Stimulated activated CD8-positive, alpha-beta memory T cell treated with anti-CD3 and anti-CD28 coated beads, Interleukin-7, amount 100 ng/mL, for 24 hours (primary cell): ENCODE measurements at regions not wholly inside any gene's neighbourhood (a gene's known extent, or its start where the extent isn't known, plus 50 kb on each side); places are given as distances from the start of the nearest gene placed in this dataset.

Experiments
- DNase-seq: peaks from one replicate; pipeline ENCODE4 v3.0.0-alpha.2; 2020; ENCODE audit warnings: low read depth

DNA sequence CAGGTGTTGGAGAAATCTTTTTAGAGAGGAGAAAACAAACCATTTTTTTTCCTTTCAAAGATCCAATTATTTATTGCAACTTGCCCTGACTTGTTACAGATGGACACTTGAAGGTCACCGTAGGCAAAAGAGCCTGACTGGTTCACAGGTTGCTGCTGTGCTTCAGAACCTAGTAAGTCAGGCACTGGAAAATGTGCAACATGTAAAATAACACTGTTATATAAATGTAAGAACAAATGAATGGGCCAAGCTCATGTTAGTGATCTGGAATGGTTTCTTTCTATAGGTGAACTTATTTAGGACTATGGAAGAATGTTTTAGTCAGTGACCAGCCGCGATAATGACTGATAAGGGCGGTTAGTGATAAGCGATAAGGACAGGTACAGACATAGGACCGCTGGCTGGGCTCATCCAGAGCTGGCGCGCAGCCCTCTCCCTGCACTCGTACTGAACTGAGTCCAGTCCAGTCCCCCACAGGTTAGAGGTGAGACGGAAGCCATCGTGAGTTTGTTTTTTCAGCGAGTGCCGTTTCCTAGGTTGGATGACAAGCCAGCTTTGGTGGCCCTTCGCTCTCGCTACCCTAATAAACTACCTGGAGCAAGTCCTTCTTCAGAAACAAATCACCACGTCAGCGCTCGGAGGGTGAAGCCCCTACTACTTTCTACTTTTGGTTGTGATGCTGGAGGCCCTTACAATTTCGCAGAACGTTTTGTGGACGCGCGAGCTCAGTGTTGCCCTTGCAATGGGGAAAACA is 94.4 kb upstream of the PRDM1 start:
- no peak for DNase-seq

DNA sequence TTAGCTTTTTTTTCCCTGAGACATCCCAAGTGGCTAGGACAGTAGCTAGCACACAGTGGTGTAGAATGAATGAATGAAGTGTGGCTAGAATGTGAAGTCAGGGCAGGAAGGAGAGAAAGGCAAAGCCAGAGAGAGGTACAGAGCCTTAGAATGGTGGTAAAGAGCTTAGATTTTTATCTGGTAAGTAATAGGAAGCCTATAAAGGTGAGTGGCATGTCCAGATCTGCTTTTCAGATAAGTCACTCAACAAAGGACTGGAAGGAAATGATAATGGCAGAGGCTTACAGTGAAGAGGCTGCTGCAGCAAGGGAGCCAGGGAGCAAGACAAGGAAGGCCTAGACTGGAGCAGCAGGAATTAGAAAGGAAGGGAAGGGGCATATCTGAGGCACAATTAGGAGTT is 96.0 kb upstream of the PRDM1 start:
- no peak for DNase-seq

DNA sequence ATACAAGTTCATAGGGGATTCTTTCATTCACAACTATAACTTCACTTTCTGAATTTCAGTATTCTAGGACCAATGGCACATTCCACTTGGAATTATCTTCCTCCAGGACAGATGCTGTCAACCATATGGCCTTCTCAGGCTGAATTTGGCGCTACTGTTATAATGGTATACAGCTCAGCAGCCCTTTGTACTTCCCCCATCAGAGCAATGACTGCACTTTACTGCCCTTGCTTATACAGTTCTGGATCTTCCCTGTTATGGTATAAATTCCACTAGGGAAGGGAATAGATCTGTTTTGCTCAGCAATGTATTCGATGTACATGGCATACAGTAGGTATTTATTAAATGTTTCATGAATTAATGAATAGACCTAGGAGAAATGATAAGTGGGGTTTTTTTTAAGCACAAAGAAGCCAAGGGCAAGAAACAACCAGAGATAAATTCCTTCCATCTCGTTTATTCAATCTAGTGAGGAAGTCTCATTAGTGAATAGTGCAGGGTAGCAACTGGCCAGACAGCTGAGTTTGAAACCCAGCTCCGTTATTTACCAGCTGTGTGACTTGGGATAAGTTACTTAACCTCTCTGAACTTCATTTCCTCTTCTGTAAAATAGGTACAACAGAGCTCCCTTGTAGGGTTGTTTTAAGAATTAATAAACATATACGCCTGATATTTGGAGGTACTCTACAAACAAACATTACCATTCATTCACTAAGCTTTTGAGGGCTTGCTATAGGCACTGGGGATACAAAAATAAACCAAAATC is 97.1 kb upstream of the PRDM1 start:
- DNase-seq: no peak

DNA sequence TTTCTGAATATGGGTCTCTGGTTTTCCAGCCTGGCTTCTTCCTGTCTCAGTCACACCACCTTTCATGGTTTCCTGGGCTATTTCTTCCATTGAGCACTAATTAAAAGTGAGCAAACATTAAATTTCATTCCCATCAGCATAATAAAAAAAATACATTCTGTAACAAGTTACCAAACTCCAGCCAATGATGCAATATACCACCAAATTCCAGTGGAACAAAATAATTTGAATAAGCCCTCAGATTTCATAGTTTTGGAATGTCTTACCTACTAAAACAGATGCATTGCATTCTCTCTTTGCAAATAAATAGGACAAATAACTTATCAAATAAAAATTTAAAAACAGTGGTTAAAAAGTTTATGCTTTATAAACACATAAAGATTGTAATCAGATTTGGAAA is 97.8 kb upstream of the PRDM1 start:
- DNase-seq: no peak

DNA sequence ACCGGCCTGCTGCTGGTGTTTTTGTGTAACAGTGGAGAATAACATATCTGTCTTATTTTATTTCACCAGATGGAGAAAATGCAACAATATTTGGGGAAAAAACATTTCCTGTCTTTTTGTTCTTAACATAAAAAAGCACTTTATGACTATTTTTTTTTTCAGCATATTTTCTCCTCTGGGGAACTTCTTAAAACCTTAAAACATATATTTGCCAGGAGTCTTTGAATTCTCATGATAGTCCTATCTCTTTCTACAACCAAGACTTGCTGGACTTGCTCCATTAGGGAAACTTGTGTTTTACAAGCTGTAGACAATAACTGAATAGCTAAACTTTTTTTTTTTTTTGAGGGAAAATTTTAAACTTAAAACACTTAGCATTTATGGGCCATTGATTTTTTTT is 98.6 kb upstream of the PRDM1 start:
- DNase-seq: no peak

DNA sequence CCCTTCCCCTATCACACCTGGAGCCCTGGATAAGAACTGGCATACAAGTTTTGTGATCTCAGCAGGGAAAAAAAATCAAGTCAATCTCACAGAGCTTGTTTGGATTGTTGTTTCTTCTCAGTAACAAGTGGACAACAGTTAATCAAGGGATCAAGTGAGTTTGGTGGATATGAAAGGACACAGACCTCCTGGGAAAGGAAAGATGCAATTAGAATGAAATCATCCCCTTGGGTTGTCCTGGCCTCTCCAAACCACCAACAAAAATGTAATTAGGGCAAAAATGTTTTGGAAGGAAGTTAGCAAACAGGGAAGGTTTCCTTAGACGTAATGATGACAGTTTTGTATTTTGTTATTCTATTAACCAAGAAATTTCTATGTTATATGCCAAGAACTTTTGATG is 99.1 kb upstream of the PRDM1 start:
- no peak for DNase-seq

DNA sequence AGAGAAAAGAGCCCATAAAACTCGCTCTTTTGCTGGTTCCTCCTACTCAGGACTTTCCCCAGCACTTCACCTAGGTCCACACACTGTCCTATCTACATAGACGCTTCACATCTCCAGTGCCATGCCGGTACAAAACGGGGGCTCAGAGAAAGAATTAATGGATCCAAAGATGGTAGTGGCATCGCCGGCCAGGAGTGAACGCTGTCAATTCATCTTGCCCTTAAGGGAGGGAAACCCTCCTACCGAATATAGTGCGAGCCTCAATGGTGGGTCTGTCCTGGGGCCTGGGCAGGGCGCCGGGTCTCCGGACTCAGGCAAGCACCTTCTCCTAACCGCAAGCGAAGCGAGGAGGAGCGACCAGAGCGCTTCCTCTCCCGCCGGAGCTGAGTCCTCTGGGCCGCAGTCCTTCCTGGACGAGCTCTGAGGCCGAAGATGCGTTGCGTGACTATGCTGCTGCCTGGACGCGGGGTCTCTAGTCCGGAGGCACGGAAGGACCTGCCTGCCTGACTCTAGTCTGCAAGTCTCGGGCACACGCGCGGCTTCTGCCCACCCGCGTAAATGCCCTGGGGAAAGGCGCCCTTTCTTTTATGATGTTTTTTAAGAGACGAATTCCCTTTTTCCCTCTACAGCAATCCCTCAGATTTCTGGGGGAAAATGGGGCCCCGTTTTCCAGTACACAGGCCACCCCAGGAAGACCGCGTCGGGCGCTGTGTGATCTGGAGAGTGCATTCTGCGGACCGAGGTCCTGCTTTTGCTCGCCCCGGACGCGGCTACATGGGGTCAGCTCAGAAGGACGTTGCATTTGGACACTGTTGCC is 100.1 kb upstream of the PRDM1 start:
- no peak for DNase-seq

DNA sequence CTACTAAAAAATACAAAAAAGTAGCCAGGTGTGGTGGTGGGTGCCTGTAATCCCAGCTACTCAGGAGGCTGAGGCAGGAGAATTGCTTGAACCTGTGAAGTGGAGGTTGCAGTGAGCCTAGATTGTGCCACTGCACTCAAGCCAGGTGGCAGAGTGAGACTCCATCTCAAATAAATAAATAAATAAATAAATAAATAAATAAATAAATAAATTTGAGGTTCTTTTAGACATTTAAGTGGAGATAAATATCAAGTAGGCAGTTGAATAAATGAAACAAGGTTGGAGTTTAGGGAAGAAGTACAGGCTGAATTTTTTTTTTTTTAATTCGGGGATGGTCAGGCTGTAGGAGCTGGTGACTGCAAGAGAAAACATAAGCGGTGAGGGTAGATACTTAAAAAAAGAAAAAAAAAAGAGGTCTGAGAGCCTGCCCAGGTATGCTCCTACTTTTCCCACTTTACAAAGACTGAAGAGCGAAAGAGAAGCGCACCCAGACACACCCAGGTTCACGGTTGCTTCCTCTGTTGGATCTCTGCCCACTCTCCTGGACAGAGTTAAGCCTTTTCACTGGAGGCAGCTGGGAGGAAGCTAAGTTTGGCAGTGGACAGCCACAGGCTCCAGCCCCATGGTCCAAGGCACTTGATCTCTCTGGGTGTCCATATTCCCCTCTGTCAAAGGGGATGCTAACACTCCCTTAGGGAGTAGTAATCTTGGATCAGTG is 100.9 kb upstream of the PRDM1 start:
- DNase-seq: no peak

DNA sequence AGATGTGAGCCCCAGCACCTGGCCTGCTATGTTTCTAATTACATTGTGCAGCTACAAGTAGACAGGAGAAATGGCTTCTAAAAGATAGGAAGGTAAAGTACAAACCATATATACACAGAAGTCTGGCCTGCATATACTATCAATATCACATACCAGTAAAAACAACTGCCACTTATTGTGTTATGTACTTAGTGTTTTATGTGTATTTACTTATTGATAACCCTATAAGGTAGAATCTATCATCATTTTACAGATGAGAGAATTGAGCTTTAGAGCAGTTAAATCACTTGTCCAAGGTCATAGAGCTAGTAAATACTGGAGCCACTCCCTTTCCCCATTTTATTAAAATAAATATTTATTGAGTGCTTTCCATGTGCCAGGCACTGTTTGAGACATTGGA is 102.4 kb upstream of the PRDM1 start:
- DNase-seq: no peak

DNA sequence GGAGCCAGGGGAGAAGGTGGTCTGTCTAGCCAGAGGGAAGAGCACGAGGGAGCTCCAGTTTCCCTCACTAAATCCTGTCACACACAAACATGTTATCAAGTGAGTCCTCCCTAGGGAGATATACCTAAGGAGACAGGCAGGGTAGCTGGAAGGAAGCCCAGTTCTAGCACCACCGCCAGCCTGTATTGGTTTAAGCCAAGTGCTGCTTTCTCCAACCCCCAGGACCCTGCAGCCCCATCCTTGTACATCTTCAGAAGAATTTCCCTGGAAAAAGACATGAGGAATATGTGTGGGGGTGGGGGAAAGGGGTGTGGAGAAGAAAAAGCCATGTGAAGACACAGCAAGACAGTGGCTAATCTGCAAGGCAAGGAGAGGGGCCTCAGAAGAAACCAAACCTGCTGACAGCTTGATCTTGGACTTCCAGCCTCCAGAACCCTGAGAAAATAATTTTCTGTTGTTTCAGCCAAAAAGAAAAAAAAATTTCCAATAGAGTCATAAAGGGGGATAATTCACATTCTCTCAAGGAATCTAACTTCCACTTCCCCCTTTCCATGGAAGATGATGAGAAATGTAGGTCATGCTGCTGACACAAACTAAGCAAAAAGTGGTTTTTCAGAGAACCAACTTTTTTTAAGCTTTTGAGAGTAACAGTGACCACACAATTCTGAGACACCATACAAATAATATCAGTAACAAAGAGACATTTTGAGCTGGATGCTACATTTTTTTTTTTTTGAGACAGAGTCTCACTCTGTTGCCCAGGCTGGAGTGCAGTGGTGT is 103.2 kb upstream of the PRDM1 start:
- no peak for DNase-seq

DNA sequence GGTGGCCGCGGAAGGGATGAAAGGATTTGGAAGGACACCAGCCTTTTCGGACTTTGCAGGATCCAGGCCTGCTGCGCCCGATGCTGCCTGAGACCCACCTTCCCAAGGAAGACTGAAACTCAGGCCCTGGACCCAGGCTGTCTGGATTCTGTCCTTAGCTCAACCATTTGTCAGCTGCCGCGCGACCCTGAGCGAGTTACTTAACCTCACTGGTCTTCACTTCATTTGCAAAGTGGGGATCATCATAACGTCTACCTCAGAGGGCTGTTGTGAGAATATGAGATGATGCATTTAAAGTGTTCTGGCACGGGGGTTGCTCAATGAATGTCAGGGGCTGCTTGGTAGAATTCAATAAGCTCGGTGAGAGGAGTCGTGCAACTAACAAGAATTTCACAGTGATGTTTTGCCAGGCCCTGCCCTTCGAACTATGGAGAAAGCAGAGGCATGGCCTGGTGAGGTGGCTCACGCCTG is 104.2 kb upstream of the PRDM1 start:
- DNase-seq: no peak

DNA sequence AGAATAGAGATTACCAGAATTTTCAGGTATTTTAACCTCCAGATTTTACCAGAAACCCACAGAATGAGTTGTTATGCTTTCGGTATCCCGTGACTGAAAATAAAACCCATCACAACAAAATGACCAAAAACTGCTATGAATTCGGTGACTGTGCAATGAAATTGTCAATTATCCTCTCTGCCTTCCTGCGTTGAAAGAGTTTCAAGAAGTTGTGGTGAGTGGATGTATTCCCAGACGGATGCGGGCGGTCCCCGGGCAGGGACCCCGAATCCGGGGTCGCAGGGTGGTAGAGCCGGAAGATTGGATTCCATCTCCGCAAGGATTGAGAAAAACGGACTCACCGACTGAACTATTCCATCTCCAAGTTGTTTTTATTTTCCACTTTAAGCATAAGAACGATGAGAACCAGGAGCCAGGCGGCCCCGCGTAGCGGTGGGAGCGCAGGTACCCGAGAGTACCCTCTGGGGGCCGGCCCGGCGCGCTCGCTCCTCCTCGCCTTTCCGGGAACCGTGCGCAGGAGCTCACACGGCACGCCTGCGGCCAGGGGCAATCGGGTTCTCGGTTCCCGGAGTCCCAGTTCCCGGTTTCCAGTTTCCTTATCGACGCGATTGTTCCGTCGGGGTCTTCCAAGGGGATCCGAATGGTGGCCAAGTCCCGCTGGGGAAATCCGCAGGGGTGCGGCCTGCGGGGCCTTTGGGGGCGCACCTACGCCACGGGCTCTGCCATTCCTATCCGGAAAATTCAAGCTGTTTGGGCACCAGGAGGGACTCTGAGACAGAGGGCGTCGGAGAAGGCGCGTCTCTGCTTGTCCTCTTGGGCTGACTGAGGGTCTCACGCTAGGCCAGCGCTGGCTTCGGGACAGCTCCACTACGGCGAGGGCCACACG is 104.9 kb upstream of the PRDM1 start:
- no peak for DNase-seq

DNA sequence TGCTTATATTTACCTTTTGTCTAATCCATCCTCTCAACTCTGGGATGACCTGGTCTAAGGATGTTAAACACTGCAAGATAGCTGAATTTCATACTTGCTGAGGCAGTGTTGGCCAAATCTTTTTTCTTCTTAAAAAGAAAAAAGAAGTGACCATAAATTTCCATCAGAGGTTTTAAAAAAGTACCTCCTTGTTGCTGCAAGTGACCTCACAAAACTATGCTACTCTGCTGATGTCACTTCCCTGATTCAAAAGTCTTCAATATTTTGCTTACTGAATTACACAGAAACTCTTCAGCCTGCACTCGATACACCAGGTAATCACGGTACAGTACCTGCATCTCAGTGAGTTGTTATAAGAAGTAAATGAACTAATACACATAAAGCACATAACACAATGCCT is 107.2 kb upstream of the PRDM1 start:
- no peak for DNase-seq

DNA sequence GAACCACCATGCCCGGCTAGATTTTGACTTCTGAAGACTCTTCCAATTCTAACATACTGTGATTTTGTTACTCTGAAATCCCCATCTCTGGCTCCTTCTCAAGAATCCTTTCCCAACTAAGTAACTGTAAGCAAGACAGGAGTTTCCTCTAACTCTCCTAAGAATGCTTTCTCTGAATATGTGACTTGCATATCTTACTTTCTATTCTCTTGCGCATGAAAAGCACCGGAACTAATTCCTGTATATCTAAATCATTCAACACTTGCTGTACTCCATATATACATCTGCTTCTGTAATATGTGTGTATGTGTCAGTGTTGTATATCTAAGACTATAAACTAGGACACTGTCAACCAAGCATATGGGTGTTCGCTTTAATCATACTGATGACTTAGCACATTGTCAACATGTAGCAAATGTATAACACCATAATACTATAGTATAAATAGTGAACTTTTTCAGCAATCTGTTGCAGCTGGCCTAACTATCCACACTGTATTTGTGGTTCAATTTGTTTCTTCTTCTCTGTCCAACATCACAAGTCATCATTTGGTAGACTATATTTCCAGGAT is 108.1 kb upstream of the PRDM1 start:
- no peak for DNase-seq

DNA sequence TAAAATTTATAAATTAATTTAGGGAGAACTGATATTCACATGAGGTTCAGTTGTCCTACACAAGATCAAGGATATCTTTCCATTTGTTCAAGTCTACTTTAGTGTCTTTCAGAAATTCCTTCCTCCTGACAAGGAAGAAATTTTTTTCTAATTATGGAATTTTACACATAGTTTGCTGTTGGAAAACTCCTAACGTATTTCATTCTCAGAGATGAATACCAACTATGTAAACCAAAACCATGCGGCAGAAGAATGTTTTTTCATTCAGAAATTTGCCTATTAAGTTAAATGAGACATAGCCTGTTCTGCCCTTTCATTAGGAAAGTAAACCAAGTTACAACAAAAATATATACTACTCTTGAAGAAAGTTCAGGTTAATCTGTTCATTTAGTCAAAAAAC is 111.2 kb upstream of the PRDM1 start:
- no peak for DNase-seq

DNA sequence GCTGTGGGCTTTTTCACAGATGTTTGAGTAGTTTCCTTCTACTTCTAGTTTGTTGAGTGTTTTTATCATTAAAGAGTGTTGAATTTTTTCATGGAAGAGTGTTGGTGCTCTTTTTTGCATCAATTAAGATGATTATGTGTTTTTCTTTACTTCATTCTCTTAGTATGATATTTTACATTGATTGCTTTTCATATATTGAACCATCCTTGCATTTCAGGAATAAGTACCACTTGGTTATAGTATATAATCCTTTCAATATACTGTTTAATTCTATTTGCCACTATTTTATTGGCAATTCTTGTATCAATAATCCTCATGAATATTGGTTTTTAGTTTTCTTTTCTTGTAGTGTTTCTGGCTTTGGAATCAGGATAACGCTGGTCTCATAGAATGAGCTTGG is 113.7 kb upstream of the PRDM1 start:
- DNase-seq: no peak

DNA sequence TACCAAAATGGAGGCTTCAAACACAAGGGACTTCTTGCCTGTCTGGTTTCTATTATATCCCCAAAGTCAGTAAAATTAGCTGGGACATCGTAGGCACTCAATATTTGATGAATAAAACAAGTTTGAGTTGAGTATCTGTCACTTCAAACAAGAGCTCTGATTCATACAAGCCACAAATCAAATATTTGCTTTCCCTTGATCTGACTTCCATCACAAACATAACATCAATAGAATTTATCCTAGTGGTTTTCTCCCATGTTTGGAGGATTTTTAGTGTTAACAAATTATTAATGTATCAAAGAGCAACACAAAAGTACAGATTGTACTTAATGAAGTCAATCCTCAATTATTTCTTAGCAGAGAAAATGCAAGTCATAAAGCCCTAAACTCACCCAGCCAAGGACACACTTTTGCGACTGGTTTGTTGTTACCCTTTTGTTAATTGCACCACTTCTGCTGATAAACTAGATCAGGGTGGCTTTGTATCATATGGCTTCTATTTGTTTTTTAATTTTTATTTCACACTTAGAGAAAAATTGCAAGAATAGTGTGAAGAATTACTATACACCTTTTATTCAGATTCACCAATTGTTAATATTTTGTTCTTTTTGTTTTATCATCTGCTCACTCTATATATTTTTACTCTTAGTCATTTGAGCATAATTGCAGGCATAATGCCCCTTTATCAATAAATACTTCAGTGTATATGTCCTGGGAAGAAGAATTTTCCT is 117.4 kb upstream of the PRDM1 start:
- DNase-seq: no peak

DNA sequence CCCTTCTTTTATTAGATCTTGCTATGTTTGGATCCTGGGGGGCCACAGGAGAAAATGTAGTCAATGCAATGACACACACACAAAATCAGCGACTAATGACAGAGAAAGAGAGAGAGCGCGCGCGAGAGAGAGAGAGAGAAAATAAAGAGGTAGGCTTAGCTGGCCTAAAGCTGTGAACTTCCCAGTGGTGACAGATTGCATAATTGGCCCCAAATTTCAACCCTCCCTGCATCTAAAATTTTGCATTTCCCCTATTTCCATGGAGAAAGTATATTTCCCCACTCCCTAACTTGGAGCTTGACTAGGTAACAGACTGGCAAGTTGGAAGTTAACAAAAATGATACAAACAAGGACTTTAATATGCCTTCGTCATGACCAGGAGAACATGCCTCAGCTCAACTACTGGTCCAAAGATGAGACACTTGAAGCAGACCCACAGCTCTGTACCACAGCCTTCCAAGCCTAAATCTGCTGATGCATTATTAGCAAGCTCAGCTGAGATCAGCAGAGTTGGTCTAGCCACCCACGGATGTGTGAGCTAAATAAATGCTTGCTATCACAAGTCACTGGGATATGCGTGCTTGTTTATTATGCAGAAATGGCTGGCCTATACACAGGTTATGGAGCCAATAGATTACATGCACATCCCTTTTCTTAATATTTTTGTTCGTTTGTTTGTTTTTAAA is 118.1 kb upstream of the PRDM1 start:
- no peak for DNase-seq

DNA sequence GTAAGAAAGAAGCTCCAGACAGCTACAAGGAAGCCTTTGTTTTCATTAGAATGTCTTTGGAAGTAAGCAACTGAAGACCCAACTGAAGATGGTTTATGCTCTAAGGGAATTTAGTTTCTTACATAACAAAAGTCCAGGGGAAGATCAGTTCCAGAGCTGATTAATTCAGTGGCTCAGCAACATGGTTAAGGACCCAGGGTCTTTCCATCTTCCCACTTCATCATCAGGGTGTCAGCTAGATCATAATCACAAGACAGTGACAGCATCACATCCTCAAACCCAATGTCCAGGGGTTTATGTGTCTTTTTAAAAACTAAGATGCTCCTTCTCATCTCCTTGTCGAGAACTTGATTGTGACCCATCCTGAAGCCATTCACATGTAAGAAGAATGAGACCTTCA is 119.7 kb upstream of the PRDM1 start:
- no peak for DNase-seq
